ENCODE measurements at regions not wholly inside any gene's neighbourhood (a gene's known extent, or its start where the extent isn't known, plus 50 kb on each side); places are given as distances from the start of the nearest gene placed in this dataset.
"Not testable (repeated sequence)": the region's sequence is repeated elsewhere in the genome, so short reads cannot be mapped to it uniquely, and the experiment has no call there.

DNA sequence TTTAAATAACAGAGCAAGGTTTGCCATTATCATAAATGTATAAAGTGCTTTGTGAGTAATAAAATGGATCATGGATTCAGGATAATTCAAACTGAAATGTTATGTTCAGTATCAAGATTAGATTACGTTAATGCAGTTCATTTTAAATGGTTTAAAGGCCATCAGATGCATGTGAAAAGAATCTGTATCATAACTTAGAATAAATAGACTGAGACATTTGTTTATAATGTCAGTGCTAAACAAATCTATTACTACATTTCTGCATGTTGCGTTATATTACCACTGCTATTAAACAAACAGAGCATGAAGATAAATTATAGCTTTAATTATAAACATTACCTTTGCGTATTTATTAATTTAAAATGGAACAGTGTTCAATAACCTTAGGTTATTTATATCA lies 160.2 kb downstream of the TOX3 start:
- DNase-seq (ENCODE audit: low read depth in 2 of 2) = no peak

DNA sequence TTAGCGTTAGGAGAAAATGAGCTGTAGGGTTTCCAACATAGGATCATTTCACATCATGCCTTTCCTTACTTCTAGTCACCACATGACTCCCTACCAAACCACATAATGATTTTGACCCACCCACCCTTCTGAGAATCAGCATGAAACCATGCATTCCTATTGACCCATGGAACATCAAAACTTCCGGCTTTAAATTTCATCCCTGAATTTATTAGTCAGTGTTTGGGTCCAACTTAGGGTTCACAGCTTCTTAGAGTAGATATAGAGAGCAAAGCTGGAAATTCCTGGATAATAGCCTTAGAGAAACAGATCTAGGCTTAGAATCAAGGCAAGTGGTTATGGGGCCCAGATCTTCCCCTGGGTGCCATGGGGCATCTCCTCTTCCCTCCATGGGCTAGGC lies 162.6 kb downstream of the TOX3 start:
- no peak for DNase-seq (ENCODE audit: low read depth in 2 of 2)

GRCh38 chr16:52383640-52384292 lies 163.2 kb downstream of the TOX3 start:
- no peak for DNase-seq (ENCODE audit: low read depth in 2 of 2)

DNA sequence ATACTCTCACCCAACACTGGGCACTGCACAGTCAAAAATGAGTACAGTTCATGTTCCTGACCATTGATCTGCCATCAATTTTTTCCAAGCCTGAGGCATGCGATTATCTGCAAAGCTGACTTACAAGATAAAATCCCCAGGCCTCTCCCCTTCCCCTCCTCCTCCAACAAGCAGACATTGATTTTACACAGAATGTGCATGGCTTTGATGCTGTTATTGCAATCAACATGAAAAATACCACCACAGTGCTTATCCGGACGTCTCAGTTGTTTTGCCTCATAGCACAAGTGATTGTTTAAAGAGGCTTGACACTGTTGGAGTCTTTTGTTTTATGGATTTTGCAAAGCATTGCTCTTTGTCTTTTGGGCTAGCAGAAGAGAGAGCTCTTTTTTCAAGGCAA lies 163.8 kb downstream of the TOX3 start:
- DNase-seq (ENCODE audit: low read depth in 2 of 2) = no peak

DNA sequence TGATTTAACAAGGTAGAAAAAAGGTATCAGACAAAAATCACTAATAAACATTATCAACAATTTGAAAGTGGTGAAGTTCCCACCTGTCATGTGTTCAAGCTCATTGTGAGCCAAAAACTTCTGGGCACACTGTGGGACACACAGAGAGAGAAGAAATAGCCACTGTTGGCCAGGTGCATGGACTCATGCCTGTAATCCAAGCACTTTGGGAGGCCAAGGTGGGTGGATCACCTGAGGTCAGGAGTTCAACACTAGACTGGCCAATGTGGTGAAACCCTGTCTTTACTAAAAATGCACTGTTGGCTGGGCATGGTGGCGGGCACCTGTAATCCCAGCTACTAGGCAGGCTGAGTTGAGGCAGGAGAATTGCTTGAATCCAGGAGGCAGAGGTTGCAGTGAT lies 167.4 kb downstream of the TOX3 start:
- DNase-seq (ENCODE audit: low read depth in 2 of 2) = no peak

DNA sequence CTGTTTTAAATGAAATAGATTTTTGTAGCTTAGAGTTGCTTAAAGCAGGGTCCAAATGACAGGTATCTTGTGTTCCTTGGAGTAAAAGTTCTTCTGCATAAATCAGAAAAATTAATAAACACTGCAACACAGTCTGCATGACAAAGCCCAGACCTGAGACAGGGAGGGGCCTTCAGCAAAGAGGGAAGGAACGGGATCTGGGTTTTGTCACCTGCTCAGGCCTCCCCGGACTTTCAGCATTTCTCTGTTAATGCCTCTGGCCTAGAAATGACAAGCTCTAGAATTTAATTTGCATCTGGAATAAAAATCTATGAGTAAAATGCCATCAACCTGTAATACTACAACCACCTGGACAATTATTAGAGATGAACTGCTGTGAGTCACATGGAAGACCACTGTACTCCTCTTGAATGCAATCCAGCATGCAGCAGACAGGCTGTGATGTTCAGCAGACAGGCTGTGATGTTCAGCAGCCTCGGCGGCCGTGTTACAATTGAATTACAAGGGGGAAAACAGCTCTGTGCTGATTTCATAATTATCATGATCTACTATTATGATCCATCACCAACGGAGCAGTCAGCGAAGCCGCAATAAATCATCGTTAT lies 170.2 kb downstream of the TOX3 start:
- no peak for DNase-seq (ENCODE audit: low read depth in 2 of 2)

GRCh38 chr16:52372313-52372712 lies 174.6 kb downstream of the TOX3 start:
- no peak for DNase-seq (ENCODE audit: low read depth in 2 of 2)

GRCh38 chr16:52368859-52369258 lies 178.1 kb downstream of the TOX3 start:
- no peak for DNase-seq (ENCODE audit: low read depth in 2 of 2)

- no peak for DNase-seq (ENCODE audit: low read depth in 2 of 2)
Observed at GRCh38 chr16:52367821-52368220, 179.1 kb downstream of the TOX3 start.

GRCh38 chr16:52366983-52367382 lies 180.0 kb downstream of the TOX3 start:
- DNase-seq (ENCODE audit: low read depth in 2 of 2) = no peak

GRCh38 chr16:52364500-52364899 lies 182.4 kb downstream of the TOX3 start:
- no peak for DNase-seq (ENCODE audit: low read depth in 2 of 2)

- no peak for DNase-seq (ENCODE audit: low read depth in 2 of 2)
Observed at GRCh38 chr16:52363082-52363481, 183.9 kb downstream of the TOX3 start.

DNA sequence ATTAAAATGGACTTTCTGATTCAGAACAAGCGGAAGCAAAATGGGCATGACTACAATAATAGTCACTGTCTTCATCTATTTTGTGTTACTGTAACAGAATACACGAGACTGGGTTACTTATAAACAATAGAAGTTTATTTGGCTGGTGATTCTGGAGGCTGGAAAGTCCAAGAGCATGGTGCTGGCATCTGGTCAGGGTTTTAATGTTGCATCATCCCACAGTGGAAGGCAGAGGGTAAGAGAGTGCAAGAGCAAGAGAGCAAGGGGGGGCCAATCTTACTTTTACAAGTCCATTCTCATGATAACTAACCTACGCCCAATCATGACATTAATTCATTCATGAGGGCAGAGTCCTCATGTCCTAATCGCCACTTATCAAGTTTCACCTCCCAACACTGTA lies 189.2 kb downstream of the TOX3 start:
- DNase-seq (ENCODE audit: low read depth in 2 of 2) = no peak

GRCh38 chr16:52353249-52353648 lies 193.7 kb downstream of the TOX3 start:
- no peak for DNase-seq (ENCODE audit: low read depth in 2 of 2)

DNA sequence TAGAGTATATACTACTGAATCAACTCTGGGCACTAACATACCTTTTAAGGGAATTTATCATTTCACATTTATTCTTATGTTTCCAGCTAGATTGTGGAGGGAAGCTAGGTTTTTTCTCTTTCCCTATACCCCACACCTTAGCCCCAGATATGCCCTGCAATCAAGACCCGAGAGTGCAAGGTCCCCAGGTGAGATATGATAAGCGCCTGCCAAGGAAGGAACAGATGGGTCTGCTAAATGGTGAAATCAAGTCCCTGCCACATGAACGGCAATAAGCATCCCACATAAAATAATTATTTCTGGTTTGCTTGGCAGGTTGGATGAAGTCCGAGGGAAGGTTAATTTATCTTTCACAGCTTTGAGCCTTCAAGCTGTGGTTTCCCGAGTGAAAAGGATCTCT lies 195.5 kb downstream of the TOX3 start:
- no peak for DNase-seq (ENCODE audit: low read depth in 2 of 2)

- no peak for DNase-seq (ENCODE audit: low read depth in 2 of 2)
Observed at GRCh38 chr16:52350031-52350642, 196.8 kb downstream of the TOX3 start.

DNA sequence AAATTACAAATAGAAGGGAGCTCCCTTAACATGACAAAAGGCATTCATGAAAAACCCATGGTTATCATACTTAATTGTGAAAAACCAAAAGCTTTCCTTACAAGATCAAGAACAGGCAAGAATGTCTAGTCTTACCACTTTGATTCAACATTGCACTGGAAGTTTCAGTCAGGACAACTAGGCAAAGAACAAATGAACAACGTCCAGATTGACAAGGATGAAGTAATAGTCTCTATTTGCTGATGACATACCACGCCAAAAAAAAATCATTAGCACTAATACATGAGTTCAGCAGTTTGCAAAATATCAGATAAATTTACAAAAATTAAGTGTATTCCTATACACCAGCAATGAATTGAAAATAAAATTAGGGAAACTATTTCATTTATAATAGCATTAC lies 200.2 kb downstream of the TOX3 start:
- no peak for DNase-seq (ENCODE audit: low read depth in 2 of 2)

GRCh38 chr16:52333673-52334072 lies 213.3 kb downstream of the TOX3 start:
- DNase-seq (ENCODE audit: low read depth in 2 of 2) = not testable (repeated sequence)

DNA sequence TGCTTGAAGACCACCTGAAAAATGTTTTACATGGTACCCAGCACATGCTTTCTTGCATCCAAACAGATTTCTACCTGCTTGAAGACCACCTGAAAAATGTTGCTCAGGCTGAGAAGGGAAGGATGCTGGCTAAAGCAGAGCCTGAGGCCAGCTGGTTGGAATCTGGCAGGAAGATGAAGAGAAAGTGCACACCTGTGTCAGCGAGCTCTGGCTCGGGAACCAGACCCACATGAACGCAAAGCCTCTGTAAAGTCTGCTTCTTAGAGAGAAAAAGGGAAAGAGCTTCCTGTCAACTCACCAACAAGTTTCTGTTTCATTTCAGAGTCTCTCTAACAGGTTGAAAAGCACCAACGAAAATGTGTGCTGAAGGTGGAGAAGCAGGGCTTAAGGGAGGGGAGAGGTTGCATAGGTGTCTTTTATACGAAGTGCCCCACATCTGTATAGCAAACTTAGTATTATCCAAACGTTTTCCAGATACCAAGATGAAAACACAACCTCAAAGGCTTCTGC lies 226.0 kb downstream of the TOX3 start:
- DNase-seq (ENCODE audit: low read depth in 2 of 2) = no peak

DNA sequence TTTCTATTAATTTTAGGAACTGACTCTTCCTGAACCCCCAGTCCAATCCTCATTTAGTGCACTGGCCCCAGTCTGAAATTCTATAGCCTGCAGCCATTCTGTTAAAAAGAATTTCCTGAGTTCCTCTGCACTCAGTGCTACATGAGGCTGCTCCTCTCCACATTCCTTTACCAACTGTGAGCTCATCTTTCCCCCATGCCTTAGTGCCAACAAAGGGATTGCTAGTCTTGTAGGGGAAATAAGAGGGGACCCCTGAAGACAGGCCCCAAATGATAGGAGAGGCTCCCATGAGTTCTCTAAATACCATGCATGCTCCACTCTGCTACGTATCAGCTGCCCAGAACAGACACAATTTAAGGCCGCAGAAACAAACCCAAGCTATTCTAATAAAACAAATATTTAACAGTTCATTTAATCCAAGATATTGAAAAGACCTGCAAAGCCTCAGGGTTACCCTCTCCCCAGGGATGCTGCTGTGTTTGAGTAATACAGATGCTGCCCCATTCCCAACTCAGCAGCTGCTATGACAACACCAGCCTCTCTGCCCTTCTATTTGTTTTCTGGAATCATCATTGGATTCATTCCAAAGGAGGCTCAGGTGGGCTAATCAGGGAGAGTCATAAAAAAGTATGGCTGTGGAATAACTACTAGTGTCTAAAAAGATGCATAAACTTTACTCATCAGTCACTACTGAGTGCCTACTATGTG lies 228.5 kb downstream of the TOX3 start:
- DNase-seq (ENCODE audit: low read depth in 2 of 2) = no peak

DNA sequence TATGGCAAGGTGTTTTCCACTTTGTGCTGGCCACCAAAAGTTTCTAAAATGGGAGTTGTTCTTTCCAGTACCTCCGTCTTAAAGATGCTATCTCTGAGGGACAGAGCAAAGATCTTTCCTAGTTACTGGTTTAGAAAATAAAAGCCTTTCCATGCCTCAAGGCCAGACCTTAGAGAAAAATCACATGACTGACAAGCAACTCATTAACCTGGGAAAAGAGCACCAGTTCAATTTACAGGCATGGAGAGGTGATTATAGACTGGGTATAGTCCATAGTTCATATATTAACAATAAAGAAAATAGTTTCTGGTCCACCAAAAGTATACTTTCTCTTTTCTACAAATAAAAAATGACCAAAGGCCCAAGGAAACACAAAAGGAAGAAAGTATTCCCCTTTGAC lies 230.7 kb downstream of the TOX3 start:
- no peak for DNase-seq (ENCODE audit: low read depth in 2 of 2)

DNA sequence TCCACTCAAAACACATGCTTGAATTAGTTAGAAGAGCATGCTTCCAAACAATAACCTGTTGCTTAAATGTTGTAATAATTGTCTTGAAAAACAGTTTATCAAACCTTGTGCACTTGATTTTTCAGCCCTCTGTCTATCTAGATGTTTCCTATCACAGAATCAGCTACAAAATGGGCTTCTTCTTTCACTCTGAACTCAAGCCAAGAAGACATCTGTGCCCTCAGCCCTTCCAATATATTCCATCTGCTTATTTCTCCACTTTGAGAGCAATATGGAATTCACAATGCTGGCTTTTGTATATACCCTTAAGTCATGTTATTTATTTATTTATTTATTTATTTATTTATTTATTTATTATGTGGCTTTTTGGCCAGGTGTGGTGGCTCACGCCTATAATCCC lies 234.2 kb downstream of the TOX3 start:
- no peak for DNase-seq (ENCODE audit: low read depth in 2 of 2)
